HAP-1 (cell line): ENCODE measurements at regions not wholly inside any gene's neighbourhood (a gene's known extent, or its start where the extent isn't known, plus 50 kb on each side); places are given as distances from the start of the nearest gene placed in this dataset.
"Not testable (repeated sequence)": the region's sequence is repeated elsewhere in the genome, so short reads cannot be mapped to it uniquely, and the experiment has no call there.

Experiments used
- DNase-seq, 2 experiments: peaks; one replicate each; pipeline ENCODE4 v3.0.0-alpha.2; 2016 to 2020; ENCODE audit warnings: low spot score in 2 of 2
- H3K27me3 ChIP-seq: fragments of 250-450 bp; sonication (Bioruptor Pico); 2 replicates; pipeline ENCODE4 v1.5.1; 2020; ENCODE audit warnings: low read depth, mild to moderate bottlenecking, moderate library complexity
- H3K36me3 ChIP-seq: fragments of 250-450 bp; sonication (Bioruptor Pico); replicated peaks from 2 replicates; pipeline ENCODE4 v1.5.1; 2020; ENCODE audit warnings: mild to moderate bottlenecking
- H3K4me1 ChIP-seq: fragments of 250-450 bp; sonication (Bioruptor Pico); 2 replicates; pipeline ENCODE4 v1.5.1; 2020; ENCODE audit warnings: mild to moderate bottlenecking
- H3K4me3 ChIP-seq: fragments of 250-450 bp; sonication (Bioruptor Pico); 2 replicates; pipeline ENCODE4 v1.5.1; 2020; ENCODE audit warnings: mild to moderate bottlenecking, moderate library complexity
- H3K9me3 ChIP-seq: fragments of 250-450 bp; sonication (Bioruptor Pico); 2 replicates; pipeline ENCODE4 v1.5.1; 2020; ENCODE audit warnings: mild to moderate bottlenecking, moderate library complexity
- in situ Hi-C: fragments of 300-500 bp; cut with MboI; formaldehyde crosslinking; loops from 3 replicates; pipeline ENCODE4 v1.14.3; 2020; ENCODE audit warnings: low sequenced_read_pairs, inconsistent platforms, mixed read lengths

DNA sequence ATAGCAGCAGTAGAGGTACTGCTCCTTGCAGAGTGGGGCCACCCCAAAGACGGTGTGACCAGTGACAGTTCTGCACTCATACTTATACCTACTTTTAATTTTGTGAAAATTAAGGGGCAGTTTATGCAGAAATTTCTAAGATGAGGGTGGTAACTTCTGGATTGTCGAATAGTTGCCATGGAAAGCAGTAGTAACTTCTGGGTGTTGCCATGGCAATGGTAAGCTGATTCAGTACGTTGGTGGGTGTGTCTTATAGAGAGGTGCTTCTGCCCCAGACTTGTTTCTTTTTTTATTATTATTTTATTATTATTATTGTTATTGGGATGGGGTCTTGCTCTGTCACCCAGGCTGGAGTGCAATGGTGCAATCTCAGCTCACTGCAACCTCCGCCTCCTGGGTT is 82.8 kb upstream of the L3MBTL4 start:
- no peak for DNase-seq

GRCh38 chr18:6498289-6498856 is 83.7 kb upstream of the L3MBTL4 start:
- in situ Hi-C loops: no loop called here
- no peak for DNase-seq
- H3K9me3 ChIP-seq: no peaks in the 10 kb centered on the region; the same call in 1 of the 2 replicates
- no peaks in the 10 kb centered on the region for H3K27me3 ChIP-seq
- no peaks in the 10 kb centered on the region for H3K4me1 ChIP-seq
- no peak overlapping the region for H3K4me3 ChIP-seq
- no peaks in the 10 kb centered on the region for H3K36me3 ChIP-seq

More for the DNA sequence above, 82.8 kb upstream of the L3MBTL4 start:
- Histone ChIP-seq H3K4me1 (no peaks in the 10 kb centered on the region), H3K4me3 (no peak overlapping the region), H3K36me3 (no peaks in the 10 kb centered on the region), H3K9me3 (no peaks in the 10 kb centered on the region; the same call in 1 of the 2 replicates), H3K27me3 (no peaks in the 10 kb centered on the region)
- in situ Hi-C loops: no loop called here

DNA sequence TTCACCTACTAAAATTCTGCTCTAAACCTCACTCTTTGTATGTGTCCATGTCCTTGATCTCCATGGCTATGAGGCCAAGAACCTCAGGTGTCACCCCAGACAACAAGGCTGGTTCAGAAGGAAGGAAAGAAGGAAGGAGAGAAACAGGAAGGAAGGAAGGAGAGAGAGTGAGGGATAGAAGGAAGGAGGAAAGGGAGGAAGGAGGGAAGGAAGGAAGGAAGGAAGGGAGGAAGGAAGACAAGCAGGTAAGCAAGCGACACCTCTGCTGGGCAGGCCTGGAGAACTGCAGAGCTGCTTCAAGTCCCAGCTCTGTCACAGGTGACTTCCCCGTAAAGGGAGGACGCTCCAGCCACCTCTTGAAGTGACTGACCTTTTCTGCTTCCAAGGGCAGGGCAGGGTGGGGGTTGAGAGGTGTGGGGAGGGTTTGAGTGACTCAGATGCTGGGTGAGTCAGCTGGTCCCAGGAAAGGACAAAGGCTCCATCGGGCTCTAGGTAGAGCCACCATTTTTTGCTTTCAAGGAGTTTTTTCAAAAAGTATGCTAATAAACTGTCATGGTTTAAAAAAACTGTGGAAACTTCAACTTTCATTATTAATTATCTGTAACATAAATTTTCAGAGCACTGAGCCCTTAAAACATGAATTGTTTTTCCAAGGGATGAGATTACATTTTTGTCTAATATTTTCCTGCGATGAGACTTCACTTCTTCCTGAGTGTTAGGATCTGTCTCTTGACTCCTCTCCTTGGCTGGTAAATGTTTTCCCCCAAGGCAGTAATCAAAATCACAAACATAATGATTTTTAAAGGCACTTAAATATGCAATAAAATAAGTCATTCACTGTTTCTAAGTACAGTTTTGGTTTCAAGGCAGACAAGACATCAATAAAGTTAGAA is 90.1 kb upstream of the L3MBTL4 start:
- in situ Hi-C loops: loop anchor here (25.0 kb wide), 1 partner anchor 93 kb away; the partner anchor contains the start of gene L3MBTL4
- Histone ChIP-seq H3K27me3 (no peaks in the 10 kb centered on the region), H3K9me3 (no peaks in the 10 kb centered on the region; the same call in 1 of the 2 replicates), H3K4me3 (no peak overlapping the region), H3K4me1 (no peaks in the 10 kb centered on the region), H3K36me3 (no peaks in the 10 kb centered on the region)
- DNase-seq: no peak

GRCh38 chr18:6505498-6505875 is 90.8 kb upstream of the L3MBTL4 start:
- H3K4me3 ChIP-seq: no peak overlapping the region
- no peaks in the 10 kb centered on the region for H3K36me3 ChIP-seq
- H3K27me3 ChIP-seq: no peaks in the 10 kb centered on the region
- H3K9me3 ChIP-seq: no peaks in the 10 kb centered on the region
- in situ Hi-C loops: loop anchor here (25.0 kb wide), 1 partner anchor 93 kb away; the partner anchor contains the start of gene L3MBTL4
- no peak for DNase-seq
- no peaks in the 10 kb centered on the region for H3K4me1 ChIP-seq

DNA sequence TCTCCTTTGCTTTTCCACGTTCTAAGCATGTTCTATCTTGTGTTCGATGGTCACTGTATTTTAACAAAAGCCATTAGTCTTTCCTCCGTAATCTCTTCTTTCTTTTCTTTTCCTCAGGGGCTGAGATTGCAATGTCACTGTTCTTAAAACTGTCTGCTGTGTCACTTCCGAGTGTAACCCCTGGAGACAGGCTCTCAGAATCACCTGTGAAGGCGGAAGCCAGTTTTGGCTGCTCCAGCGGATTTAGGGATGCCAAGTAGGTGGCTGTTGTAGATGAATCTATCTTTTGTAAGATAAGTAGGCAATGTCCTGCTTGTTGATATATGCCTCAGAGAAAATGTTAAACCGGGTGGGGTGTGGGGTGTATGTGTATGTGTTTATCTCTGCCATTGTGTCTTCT is 94.7 kb upstream of the L3MBTL4 start:
- Histone ChIP-seq H3K4me1 (no peaks in the 10 kb centered on the region), H3K4me3 (no peak overlapping the region), H3K36me3 (no peaks in the 10 kb centered on the region), H3K27me3 (no peaks in the 10 kb centered on the region), H3K9me3 (no peaks in the 10 kb centered on the region)
- DNase-seq: no peak
- in situ Hi-C loops: loop anchor here (25.0 kb wide), 1 partner anchor 97 kb away; the partner anchor contains the start of gene L3MBTL4

GRCh38 chr18:6509832-6510231 is 95.1 kb upstream of the L3MBTL4 start:
- H3K4me1 ChIP-seq: no peaks in the 10 kb centered on the region
- H3K4me3 ChIP-seq: no peak overlapping the region
- in situ Hi-C loops: loop anchor here (25.0 kb wide), 1 partner anchor 98 kb away; the partner anchor contains the start of gene L3MBTL4
- H3K36me3 ChIP-seq: no peaks in the 10 kb centered on the region
- no peaks in the 10 kb centered on the region for H3K9me3 ChIP-seq
- no peak for DNase-seq
- no peaks in the 10 kb centered on the region for H3K27me3 ChIP-seq

DNA sequence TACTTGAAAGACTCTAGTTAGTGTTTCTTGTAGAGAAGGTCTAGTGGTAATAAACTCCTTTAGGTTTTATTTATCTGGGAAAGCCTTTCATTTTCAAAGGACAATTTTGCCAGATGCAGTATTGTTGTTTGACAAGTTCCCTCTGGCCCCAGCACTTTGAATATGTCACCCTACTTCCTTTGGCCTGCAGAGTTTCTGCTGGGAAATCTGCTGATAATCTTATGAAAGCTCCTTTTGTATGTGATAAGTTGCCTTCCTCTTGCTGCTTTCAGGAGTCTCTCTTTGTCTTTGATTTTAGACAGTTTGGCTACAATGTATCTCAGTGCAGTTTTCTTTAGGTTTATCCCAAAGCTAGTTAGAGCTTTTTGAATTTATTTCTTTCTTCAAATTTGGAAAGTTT is 106.2 kb upstream of the L3MBTL4 start:
- in situ Hi-C loops: loop anchor here (25.0 kb wide), 1 partner anchor 109 kb away; the partner anchor contains the start of gene L3MBTL4
- H3K4me1 ChIP-seq: no peaks in the 10 kb centered on the region
- H3K9me3 ChIP-seq: no peaks in the 10 kb centered on the region
- H3K36me3 ChIP-seq: no peaks in the 10 kb centered on the region
- DNase-seq: no peak
- no peak overlapping the region for H3K4me3 ChIP-seq
- no peaks in the 10 kb centered on the region for H3K27me3 ChIP-seq

- H3K4me3 ChIP-seq: no peak overlapping the region
- in situ Hi-C loops: loop anchor here (25.0 kb wide), 1 partner anchor 110 kb away; the partner anchor contains the start of gene L3MBTL4
- H3K4me1 ChIP-seq: no peaks in the 10 kb centered on the region
- peak in 1 of 2 experiments; percentile 31 for DNase-seq
- H3K27me3 ChIP-seq: no peaks in the 10 kb centered on the region
- no peaks in the 10 kb centered on the region for H3K9me3 ChIP-seq
- no peaks in the 10 kb centered on the region for H3K36me3 ChIP-seq
Observed at GRCh38 chr18:6521803-6522418, 107.2 kb upstream of the L3MBTL4 start.

DNA sequence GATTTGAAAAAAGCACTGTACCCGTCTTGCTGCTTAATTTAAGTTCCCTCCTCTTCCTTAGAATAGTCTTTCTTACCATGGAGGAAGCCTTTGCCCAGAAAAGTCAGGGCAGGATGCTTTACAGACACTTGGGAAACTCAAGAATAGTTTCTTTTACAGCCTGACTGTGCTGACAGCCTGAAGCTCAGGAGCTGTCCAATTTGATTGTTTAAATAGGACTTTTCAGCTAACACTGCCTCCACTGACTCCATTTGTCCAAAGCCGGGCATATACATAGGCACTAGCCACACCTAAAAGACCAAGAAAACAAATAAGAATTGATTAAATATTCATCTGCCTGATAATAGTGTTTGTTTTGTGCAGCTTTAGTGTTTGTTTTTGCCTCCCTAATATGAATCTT is 110.9 kb upstream of the L3MBTL4 start:
- Histone ChIP-seq H3K27me3 (no peaks in the 10 kb centered on the region), H3K4me1 (no peaks in the 10 kb centered on the region), H3K4me3 (no peak overlapping the region), H3K36me3 (no peaks in the 10 kb centered on the region), H3K9me3 (no peaks in the 10 kb centered on the region)
- in situ Hi-C loops: no loop called here
- DNase-seq: no peak

DNA sequence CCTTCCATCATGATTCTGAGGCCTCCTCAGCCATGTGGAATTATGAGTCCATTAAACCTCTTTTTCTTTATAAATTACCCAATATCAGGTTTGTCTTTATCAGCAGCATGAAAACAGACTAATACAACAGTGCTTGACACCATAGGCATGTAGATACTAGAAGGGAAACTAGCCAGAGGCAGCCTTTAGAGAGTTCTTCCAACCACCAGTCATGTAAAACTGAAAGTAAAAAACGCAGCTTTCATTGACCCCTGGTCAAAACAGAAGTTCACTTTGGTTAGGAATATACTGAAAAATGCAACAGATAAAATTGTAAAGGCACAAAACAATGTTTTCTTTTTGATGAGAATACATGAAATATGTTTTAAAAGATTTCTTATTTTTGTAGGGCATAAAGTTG is 122.8 kb upstream of the L3MBTL4 start:
- no peaks in the 10 kb centered on the region for H3K27me3 ChIP-seq
- no peaks in the 10 kb centered on the region for H3K9me3 ChIP-seq
- in situ Hi-C loops: no loop called here
- H3K4me1 ChIP-seq: no peaks in the 10 kb centered on the region
- no peak for DNase-seq
- H3K4me3 ChIP-seq: no peak overlapping the region
- H3K36me3 ChIP-seq: no peaks in the 10 kb centered on the region

DNA sequence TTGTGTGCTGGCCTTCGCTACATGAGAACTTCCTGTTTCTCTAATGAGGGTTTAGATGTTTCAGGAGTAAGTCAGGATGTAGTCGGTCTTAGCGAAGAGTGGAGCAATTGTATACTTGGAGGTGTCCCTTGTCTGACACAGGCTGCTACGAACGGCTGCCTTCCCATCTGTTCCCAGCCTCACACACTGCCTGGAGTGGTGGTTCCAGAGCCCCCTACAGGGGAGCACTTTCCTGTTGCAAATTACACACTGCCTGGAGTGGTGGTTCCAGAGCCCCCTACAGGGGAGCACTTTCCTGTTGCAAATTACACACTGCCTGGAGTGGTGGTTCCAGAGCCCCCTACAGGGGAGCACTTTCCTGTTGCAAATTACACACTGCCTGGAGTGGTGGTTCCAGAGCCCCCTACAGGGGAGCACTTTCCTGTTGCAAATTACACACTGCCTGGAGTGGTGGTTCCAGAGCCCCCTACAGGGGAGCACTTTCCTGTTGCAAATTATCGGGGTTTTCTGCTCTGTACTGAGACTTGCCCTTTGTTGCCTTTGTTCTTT is 126.5 kb upstream of the L3MBTL4 start:
- H3K27me3 ChIP-seq, H3K9me3 ChIP-seq, H3K36me3 ChIP-seq, in situ Hi-C loops, DNase-seq, H3K4me3 ChIP-seq, H3K4me1 ChIP-seq: not testable (repeated sequence)

- no peaks in the 10 kb centered on the region for H3K9me3 ChIP-seq
- H3K4me3 ChIP-seq: no peak overlapping the region
- no peaks in the 10 kb centered on the region for H3K27me3 ChIP-seq
- no peak for DNase-seq
- in situ Hi-C loops: no loop called here
- no peaks in the 10 kb centered on the region for H3K36me3 ChIP-seq
- H3K4me1 ChIP-seq: no peaks in the 10 kb centered on the region
Observed at GRCh38 chr18:6542296-6542695, 127.6 kb upstream of the L3MBTL4 start.

GRCh38 chr18:6543330-6543908 is 128.7 kb upstream of the L3MBTL4 start:
- DNase-seq: no peak
- in situ Hi-C loops: no loop called here
- H3K4me3 ChIP-seq: no peak overlapping the region
- H3K27me3 ChIP-seq: no peaks in the 10 kb centered on the region
- no peaks in the 10 kb centered on the region for H3K4me1 ChIP-seq
- H3K9me3 ChIP-seq: no peaks in the 10 kb centered on the region
- no peaks in the 10 kb centered on the region for H3K36me3 ChIP-seq
